ENCODE measurements at regions not wholly inside any gene's neighbourhood (a gene's known extent, or its start where the extent isn't known, plus 50 kb on each side); places are given as distances from the start of the nearest gene placed in this dataset.

DNA sequence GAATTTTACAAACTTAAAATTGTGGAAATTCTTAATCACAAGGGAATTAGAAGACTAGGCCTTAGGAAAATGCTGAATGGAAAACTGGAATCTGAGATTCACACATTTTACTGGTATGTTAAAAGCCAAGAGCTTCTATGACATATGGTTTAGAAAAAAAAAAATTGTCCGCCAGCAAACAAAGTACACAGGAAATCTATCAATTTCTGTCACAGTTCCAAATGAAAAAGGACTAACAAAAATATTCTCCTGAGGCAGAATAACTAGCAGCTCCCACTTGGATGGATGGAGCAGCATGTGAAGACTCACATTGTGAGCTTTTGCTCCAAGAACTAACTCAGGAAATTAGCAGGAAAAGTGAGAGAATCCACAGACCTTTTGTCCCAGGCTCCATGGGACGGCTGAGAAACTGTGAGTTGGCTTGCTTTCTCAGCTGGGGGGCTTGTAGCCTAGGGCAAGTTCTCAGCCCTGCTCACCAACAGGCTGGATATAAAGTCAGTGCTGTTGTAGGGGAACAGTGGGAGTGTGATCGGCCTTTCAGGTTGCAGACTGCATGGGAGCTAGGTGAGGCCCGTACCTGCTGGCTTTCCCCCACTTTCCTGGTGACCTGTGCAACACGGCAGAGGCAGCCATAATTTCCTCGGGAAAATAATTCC is 731.1 kb upstream of the SGO1 start:
- Histone ChIP-seq H3K79me2 (ENCODE audit: low read depth) (no peaks in the 10 kb centered on the region), H3K9ac (no peak overlapping the region), H3K36me3 (no peaks in the 10 kb centered on the region), H4K20me1 (ENCODE audit: low read depth) (no peaks in the 10 kb centered on the region), H2AFZ (replicated peaks) (peak overlapping the region; percentile 53), H3K4me3 (no peak overlapping the region), H3K27ac (no peak overlapping the region), H3K4me1 (no peaks in the 10 kb centered on the region), H3K9me3 (ENCODE audit: low read depth) (no peaks in the 10 kb centered on the region), H3F3A (ENCODE audit: low read depth) (no peaks in the 10 kb centered on the region), H3K27me3 (no peaks in the 10 kb centered on the region), H3K4me2 (no peak overlapping the region)
- peaks cover 3% of the 10 kb centered on the region for H3K4me1 Mint-ChIP-seq
- no peak overlapping the region for H3K4me3 Mint-ChIP-seq
- no peak overlapping the region for H3K27ac Mint-ChIP-seq
- TF ChIP-seq EZH2phosphoT487 (IDR thresholded peaks at IDR 0.05), result no peak
- TF ChIP-seq, protein P1, sequence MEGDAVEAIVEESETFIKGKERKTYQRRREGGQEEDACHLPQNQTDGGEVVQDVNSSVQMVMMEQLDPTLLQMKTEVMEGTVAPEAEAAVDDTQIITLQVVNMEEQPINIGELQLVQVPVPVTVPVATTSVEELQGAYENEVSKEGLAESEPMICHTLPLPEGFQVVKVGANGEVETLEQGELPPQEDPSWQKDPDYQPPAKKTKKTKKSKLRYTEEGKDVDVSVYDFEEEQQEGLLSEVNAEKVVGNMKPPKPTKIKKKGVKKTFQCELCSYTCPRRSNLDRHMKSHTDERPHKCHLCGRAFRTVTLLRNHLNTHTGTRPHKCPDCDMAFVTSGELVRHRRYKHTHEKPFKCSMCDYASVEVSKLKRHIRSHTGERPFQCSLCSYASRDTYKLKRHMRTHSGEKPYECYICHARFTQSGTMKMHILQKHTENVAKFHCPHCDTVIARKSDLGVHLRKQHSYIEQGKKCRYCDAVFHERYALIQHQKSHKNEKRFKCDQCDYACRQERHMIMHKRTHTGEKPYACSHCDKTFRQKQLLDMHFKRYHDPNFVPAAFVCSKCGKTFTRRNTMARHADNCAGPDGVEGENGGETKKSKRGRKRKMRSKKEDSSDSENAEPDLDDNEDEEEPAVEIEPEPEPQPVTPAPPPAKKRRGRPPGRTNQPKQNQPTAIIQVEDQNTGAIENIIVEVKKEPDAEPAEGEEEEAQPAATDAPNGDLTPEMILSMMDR (IDR thresholded peaks at IDR 0.05), result no peak
- no peak for TF ChIP-seq EZH2 (IDR thresholded peaks at IDR 0.05)
- no peaks in the 10 kb centered on the region for H3K27me3 Mint-ChIP-seq (ENCODE audit: insufficient read depth, low read depth)
- peaks cover 14% of the 10 kb centered on the region for H3K9me3 Mint-ChIP-seq
- no peak for DNase-seq (ENCODE audit: low spot score)
- no peaks in the 10 kb centered on the region for H3K36me3 Mint-ChIP-seq

DNA sequence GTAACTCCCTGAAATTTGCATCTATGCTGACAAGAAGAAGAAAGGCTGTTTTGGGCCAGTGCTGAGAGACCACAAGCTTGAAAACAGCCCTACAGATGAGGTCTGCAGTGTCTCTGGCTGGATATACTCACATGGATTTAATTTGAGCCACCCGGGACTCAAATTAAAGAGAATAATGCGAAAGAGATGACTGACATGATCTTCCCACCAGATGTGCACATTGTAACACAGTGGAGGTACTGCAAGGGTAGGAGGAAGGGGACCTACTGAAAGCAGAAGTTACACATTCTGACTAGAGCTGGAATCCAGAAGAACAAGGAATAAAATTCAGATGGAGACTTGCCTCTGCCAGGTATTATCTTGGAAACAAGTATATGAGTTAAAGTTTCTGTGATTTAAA is 728.3 kb upstream of the SGO1 start:
- H3K9ac ChIP-seq, result no peak overlapping the region
- no peaks in the 10 kb centered on the region for H3K9me3 ChIP-seq (ENCODE audit: low read depth)
- no peak overlapping the region for H3K4me3 ChIP-seq
- H3F3A ChIP-seq (ENCODE audit: low read depth), result no peaks in the 10 kb centered on the region
- H3K4me2 ChIP-seq, result no peak overlapping the region
- H3K79me2 ChIP-seq (ENCODE audit: low read depth), result no peaks in the 10 kb centered on the region
- H3K27ac Mint-ChIP-seq, result no peak overlapping the region
- peaks cover 3% of the 10 kb centered on the region for H3K9me3 Mint-ChIP-seq
- H3K27me3 ChIP-seq, result no peaks in the 10 kb centered on the region
- no peak for DNase-seq (ENCODE audit: low spot score)
- H3K27ac ChIP-seq, result no peak overlapping the region
- TF ChIP-seq EZH2phosphoT487 (IDR thresholded peaks at IDR 0.05) (no peak), EZH2 (IDR thresholded peaks at IDR 0.05) (no peak)
- TF ChIP-seq, protein P1 (IDR thresholded peaks at IDR 0.05), result no peak
- peak overlapping the region; percentile 64 for H2AFZ ChIP-seq (replicated peaks)
- H3K36me3 Mint-ChIP-seq, result no peaks in the 10 kb centered on the region
- no peaks in the 10 kb centered on the region for H4K20me1 ChIP-seq (ENCODE audit: low read depth)
- no peaks in the 10 kb centered on the region for H3K36me3 ChIP-seq
- peaks cover 9% of the 10 kb centered on the region for H3K4me1 ChIP-seq
- H3K27me3 Mint-ChIP-seq (ENCODE audit: insufficient read depth, low read depth), result no peaks in the 10 kb centered on the region
- no peak overlapping the region for H3K4me3 Mint-ChIP-seq
- peaks cover 3% of the 10 kb centered on the region for H3K4me1 Mint-ChIP-seq

DNA sequence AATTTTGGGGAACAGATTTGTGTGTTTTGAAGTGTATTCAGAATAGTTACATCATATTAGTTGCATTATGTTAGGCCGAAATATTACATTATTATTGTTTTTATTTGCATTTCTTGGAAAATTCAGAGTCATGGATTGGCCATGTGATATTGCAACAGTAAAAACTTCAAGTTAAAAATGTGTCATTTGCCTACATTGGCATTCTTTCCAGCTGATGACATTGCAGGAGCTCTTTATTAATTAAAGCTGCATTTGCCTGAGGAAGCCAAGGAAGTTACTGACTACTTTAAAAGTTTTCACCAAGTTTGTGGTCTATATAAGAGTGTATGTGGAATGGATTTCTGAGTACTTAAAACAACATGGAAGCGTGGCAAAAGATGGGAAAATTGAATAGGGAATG is 726.4 kb upstream of the SGO1 start:
- no peaks in the 10 kb centered on the region for H3K27me3 ChIP-seq
- H3K36me3 ChIP-seq, result no peaks in the 10 kb centered on the region
- no peak for DNase-seq (ENCODE audit: low spot score)
- no peaks in the 10 kb centered on the region for H4K20me1 ChIP-seq (ENCODE audit: low read depth)
- Mint-ChIP-seq H3K27ac (no peak overlapping the region), H3K36me3 (no peaks in the 10 kb centered on the region), H3K4me3 (no peak overlapping the region), H3K9me3 (no peaks in the 10 kb centered on the region), H3K4me1 (peaks cover 3% of the 10 kb centered on the region), H3K27me3 (ENCODE audit: insufficient read depth, low read depth) (no peaks in the 10 kb centered on the region)
- no peak overlapping the region for H3K4me2 ChIP-seq
- H3K79me2 ChIP-seq (ENCODE audit: low read depth), result no peaks in the 10 kb centered on the region
- no peak overlapping the region for H3K27ac ChIP-seq
- peaks cover 9% of the 10 kb centered on the region for H3K4me1 ChIP-seq
- no peaks in the 10 kb centered on the region for H3K9me3 ChIP-seq (ENCODE audit: low read depth)
- no peak overlapping the region for H2AFZ ChIP-seq (replicated peaks)
- no peak overlapping the region for H3K4me3 ChIP-seq
- no peaks in the 10 kb centered on the region for H3F3A ChIP-seq (ENCODE audit: low read depth)
- H3K9ac ChIP-seq, result no peak overlapping the region
- no peak for TF ChIP-seq EZH2 (IDR thresholded peaks at IDR 0.05)

GRCh38 chr3:20909511-20909910 is 723.5 kb upstream of the SGO1 start:
- Histone ChIP-seq H3K4me3 (no peak overlapping the region), H3K4me2 (no peak overlapping the region), H3K9me3 (ENCODE audit: low read depth) (no peaks in the 10 kb centered on the region), H4K20me1 (ENCODE audit: low read depth) (no peaks in the 10 kb centered on the region), H3K27me3 (no peaks in the 10 kb centered on the region), H3K4me1 (peaks cover 22% of the 10 kb centered on the region), H2AFZ (replicated peaks) (no peak overlapping the region), H3K27ac (no peak overlapping the region), H3K79me2 (ENCODE audit: low read depth) (no peaks in the 10 kb centered on the region), H3K9ac (no peak overlapping the region), H3K36me3 (no peaks in the 10 kb centered on the region), H3F3A (ENCODE audit: low read depth) (peaks cover 6% of the 10 kb centered on the region)
- Mint-ChIP-seq H3K9me3 (no peaks in the 10 kb centered on the region), H3K27me3 (ENCODE audit: insufficient read depth, low read depth) (no peaks in the 10 kb centered on the region), H3K27ac (no peak overlapping the region), H3K4me3 (no peak overlapping the region), H3K4me1 (peaks cover 3% of the 10 kb centered on the region), H3K36me3 (no peaks in the 10 kb centered on the region)
- DNase-seq (ENCODE audit: low spot score), result no peak
- TF ChIP-seq, protein P1 (IDR thresholded peaks at IDR 0.05), result no peak
